ENCODE measurements at regions not wholly inside any gene's neighbourhood (a gene's known extent, or its start where the extent isn't known, plus 50 kb on each side); places are given as distances from the start of the nearest gene placed in this dataset.

DNA sequence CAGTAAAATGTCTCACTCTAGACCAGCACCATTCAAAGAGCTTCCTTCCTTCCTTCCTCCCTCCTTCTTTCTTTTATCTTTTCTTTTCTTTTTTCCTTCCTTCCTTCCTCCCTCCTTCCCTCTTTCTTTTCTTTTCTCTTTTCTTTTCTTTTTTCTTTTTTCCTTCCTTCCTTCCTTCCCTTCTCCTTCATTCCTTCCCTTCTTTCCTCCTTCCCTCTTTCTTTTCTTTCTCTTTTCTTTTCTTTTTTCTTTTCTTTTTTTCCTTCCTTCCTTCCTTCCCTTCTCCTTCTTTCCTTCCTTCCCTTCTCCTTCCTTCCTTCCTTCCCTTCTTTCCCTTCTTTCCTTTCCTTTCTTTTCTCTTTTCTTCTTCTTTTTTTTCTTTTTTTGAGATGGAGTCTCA, 985.1 kb downstream of the DSC3 start:
- TF ChIP-seq, protein P1, sequence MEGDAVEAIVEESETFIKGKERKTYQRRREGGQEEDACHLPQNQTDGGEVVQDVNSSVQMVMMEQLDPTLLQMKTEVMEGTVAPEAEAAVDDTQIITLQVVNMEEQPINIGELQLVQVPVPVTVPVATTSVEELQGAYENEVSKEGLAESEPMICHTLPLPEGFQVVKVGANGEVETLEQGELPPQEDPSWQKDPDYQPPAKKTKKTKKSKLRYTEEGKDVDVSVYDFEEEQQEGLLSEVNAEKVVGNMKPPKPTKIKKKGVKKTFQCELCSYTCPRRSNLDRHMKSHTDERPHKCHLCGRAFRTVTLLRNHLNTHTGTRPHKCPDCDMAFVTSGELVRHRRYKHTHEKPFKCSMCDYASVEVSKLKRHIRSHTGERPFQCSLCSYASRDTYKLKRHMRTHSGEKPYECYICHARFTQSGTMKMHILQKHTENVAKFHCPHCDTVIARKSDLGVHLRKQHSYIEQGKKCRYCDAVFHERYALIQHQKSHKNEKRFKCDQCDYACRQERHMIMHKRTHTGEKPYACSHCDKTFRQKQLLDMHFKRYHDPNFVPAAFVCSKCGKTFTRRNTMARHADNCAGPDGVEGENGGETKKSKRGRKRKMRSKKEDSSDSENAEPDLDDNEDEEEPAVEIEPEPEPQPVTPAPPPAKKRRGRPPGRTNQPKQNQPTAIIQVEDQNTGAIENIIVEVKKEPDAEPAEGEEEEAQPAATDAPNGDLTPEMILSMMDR (conservative IDR thresholded peaks at IDR 0.05 in 1 of 2, IDR thresholded peaks at IDR 0.05 in 1 of 2; ENCODE audit: extremely low read depth in 1 of 2, insufficient read depth in 1 of 2, low read depth in 1 of 2, low read length in 2 of 2), result no peak
- TF ChIP-seq EZH2 (IDR thresholded peaks at IDR 0.05; ENCODE audit: borderline replicate concordance, low read length), result no peak

Data from mammary epithelial cell (primary cell).